GM20431 (cell line): ENCODE measurements at regions not wholly inside any gene's neighbourhood (a gene's known extent, or its start where the extent isn't known, plus 50 kb on each side); places are given as distances from the start of the nearest gene placed in this dataset.

ENCODE experiments used
- in situ Hi-C: fragments of 300-500 bp; cut with MseI, MboI; formaldehyde crosslinking; loops from one replicate; pipeline ENCODE4 v1.15.0; 2020; ENCODE audit warnings: low sequenced_read_pairs; ENCODE audit not compliant: unreplicated experiment

GRCh38 chr11:103659206-103659618 is 377.2 kb upstream of the DDI1 start:
- in situ Hi-C loops = no loop called here

DNA sequence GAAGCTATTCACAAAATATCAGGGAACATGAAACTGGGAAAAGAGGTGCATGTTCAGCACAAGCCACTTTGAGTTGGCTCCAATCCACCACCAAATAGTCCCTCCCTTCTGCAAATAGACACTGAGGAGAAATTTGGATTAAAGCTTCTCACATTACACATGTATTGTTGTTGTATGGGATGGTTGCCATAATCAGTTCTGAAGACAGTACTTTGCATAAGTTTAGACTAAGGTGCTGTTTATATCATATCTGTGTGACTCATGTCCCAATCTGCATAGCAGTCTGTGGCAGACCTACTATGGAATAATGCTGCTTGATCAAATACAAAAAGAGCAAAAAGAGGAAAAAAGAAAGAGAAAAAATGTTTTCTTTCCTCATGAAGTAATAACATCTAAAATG is 376.7 kb upstream of the DDI1 start:
- in situ Hi-C loops = no loop called here

DNA sequence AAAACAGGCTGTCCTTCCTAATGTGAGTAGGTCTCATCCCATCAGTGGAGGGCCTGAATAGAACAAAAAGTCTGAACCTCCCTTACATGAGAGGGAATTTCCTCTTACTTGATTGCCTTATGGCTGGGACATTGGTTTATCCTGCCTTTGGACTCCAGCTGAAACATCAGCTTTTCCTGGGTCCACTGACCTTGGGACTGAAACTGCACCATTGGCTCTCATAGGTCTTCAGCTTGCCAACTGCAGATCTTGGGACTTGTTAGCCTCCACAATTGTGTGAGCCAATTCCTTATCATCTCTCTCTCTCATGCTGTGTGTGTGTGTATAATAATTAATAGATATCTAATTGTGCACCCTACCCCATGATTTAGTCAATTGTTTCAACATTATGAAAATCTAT is 375.3 kb upstream of the DDI1 start:
- in situ Hi-C loops = no loop called here

- in situ Hi-C loops = no loop called here
Observed at GRCh38 chr11:103661991-103662390, 374.4 kb upstream of the DDI1 start.

GRCh38 chr11:103662880-103663279 is 373.6 kb upstream of the DDI1 start:
- in situ Hi-C loops = no loop called here

- in situ Hi-C loops = no loop called here
Observed at GRCh38 chr11:103668859-103669258, 367.6 kb upstream of the DDI1 start.

- in situ Hi-C loops = no loop called here
Observed at GRCh38 chr11:103671143-103671651, 365.2 kb upstream of the DDI1 start.

- in situ Hi-C loops = no loop called here
Observed at GRCh38 chr11:103673773-103674172, 362.7 kb upstream of the DDI1 start.

GRCh38 chr11:103676413-103676812 is 360.0 kb upstream of the DDI1 start:
- in situ Hi-C loops = loop anchor here (25.0 kb wide), 1 partner anchor 486 kb away; the partner anchor contains the start of gene PDGFD

- in situ Hi-C loops = loop anchor here (25.0 kb wide), 1 partner anchor 481 kb away; the partner anchor contains the start of gene PDGFD
Observed at GRCh38 chr11:103680826-103681225, 355.6 kb upstream of the DDI1 start.

DNA sequence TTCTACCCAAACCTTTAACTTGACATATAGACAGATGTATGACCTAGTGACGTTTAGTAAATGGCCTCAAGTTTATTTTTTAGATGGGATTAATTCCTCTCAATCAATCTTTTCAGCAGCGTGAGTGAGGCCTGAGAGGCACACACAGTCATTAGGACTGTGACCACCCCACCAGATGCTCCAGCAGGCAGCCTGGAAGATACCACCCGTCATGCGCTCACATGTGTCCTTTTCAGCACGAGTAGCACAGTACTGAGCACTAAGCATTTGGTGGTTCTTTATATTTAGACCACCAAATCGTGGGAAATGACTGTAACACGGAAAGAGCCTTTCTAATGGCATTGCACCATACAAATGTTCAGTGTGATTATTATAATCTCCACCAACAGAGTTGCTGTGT is 354.6 kb upstream of the DDI1 start:
- in situ Hi-C loops = loop anchor here (25.0 kb wide), 1 partner anchor 480 kb away; the partner anchor contains the start of gene PDGFD

DNA sequence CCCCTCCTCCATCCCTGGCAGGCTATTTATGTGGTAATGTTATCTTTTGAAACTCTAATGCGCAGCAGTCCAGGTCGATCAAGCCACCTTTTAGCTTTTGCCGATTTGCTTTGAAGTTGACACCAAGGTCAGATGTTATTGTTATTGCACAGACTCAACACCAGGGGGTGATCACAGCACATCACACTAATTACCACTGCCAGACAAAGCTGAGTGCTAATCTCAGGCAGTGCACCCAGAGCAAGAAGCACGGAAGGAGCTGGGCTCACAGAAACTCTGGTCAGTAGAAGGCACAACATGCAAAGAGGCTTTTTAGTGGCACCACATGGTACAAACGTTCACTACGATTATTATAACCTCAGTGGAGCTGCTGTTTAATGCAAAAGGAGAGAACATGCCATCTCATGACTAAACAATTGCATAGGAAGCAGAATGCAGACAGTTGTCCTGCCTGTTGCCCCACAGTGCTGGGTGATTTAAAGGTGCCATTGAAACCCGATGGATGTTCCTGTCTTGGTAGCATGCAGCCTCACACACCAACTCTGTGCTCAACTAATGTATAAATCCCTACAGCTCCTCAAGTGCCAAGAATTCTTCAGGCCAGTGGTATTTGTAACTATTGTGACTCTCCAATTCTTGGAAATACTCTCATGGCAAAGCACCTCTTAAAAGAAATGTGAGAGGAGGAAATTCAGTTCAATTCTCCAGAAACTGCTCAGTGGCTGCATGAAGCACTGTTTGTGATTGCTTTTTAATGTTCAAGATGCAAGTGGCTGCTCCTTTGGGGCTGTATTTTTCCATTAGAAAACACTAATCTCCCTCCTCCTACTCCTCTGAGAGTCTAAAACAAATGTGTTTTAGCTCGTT is 353.9 kb upstream of the DDI1 start:
- in situ Hi-C loops = loop anchor here (25.0 kb wide), 1 partner anchor 480 kb away; the partner anchor contains the start of gene PDGFD

DNA sequence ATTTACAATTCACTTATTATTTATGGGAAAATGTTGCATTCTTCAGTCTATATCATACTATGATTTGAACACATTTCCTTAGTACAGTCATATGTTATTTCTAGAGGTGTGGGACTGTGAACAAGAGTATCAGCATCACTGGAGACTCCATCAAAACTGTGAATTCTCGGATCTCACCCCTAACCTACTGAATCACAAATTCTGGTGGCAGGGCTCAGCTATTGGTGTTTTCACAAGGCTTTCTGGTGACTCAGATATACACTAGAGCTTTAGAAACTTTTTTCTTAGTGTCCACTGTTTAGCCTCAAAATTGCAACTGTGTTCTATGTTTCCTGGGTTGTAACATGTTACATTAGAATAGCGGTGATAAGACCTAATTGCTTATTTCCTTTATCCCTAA is 352.9 kb upstream of the DDI1 start:
- in situ Hi-C loops = loop anchor here (25.0 kb wide), 1 partner anchor 479 kb away; the partner anchor contains the start of gene PDGFD

DNA sequence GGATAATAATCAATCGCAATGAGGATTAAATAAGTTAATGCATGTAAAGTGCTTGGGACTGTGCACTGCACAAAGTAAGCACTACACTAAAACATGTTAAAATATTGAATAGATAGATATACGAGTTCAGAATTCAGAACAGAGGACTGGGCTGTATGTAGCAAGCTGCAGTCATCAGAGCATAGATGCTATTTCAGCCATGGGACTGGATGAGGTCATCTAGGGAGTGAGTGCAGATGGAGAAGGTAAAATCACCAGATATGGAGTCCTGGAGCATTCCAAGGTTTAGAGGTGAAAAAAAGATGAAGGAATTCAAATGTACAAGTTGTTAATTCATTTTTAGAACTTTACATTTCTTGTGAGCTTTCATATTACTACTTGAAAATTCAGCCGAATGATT is 347.5 kb upstream of the DDI1 start:
- in situ Hi-C loops = loop anchor here (25.0 kb wide), 1 partner anchor 473 kb away; the partner anchor contains the start of gene PDGFD

GRCh38 chr11:103690356-103690755 is 346.1 kb upstream of the DDI1 start:
- in situ Hi-C loops = loop anchor here (25.0 kb wide), 1 partner anchor 472 kb away; the partner anchor contains the start of gene PDGFD

- in situ Hi-C loops = loop anchor here (25.0 kb wide), 1 partner anchor 466 kb away; the partner anchor contains the start of gene PDGFD
Observed at GRCh38 chr11:103696123-103696522, 340.3 kb upstream of the DDI1 start.

- in situ Hi-C loops = loop anchor here (25.0 kb wide), 1 partner anchor 463 kb away; the partner anchor contains the start of gene PDGFD
Observed at GRCh38 chr11:103699216-103699615, 337.2 kb upstream of the DDI1 start.

DNA sequence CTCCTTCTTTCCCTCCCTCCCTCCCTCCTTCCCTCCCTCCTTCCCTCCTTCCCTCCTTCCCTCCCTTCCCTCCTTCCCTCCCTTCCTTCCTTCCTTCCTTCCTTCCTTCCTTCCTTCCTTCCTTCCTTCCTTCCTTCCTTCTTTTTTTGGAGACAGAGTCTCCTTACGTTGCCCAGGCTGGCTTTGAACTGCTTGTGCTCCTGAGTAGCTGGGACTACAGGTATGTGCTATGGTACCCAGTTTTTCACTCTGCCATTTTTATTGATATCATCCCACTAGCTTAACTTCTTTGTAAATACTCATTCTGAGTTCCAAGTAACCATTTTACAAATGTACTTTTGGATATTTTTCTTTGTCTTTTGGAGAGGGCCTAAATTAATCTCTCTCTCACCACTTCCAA is 336.8 kb upstream of the DDI1 start:
- in situ Hi-C loops = loop anchor here (25.0 kb wide), 1 partner anchor 463 kb away; the partner anchor contains the start of gene PDGFD

GRCh38 chr11:103700622-103701021 is 335.8 kb upstream of the DDI1 start:
- in situ Hi-C loops = no loop called here

DNA sequence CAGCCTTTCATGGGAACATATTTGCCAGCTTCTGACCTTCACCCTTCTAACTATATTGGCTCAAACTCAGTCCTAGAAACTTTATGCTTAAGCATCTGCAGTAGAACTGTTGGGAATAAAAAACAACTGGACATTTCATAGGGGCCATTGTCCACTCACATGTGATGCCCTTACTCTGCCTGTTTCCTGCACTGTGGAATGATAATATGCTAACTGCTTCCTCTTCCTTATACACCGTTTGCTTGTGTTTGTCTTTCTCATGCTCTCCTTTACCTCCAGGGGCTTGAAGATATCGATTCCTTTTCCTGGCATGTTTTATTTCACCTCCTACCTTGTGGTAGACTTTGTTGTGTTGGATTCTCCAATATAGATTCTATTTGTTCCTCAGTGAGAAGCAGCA is 333.0 kb upstream of the DDI1 start:
- in situ Hi-C loops = no loop called here

DNA sequence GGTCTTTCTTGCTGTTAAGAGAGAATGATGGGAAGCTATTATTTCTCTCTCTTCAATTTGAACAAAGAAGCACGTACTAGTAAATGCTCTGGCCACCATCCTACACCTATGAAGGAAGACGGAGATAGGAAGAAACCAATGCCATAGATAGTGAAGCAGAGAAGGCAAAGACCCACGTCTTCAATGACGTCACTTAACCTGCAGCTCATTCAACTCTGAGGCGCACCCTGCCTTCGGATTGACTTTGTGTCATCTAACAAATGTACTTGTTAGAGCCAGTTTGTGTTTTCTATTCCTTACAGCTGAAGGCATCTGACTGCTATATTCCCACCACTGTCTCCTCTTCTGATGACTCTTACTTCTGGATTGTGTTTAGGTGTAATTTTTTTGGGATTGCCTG is 332.5 kb upstream of the DDI1 start:
- in situ Hi-C loops = no loop called here
